ENCODE measurements at regions not wholly inside any gene's neighbourhood (a gene's known extent, or its start where the extent isn't known, plus 50 kb on each side); places are given as distances from the start of the nearest gene placed in this dataset.

- Mint-ChIP-seq H3K27ac (ENCODE audit: unreplicated experiment) (no peak overlapping the region), H3K9me3 (ENCODE audit: unreplicated experiment) (no peaks in the 10 kb centered on the region), H3K36me3 (ENCODE audit: low read depth, unreplicated experiment) (no peaks in the 10 kb centered on the region), H3K27me3 (ENCODE audit: unreplicated experiment) (no peaks in the 10 kb centered on the region), H3K4me3 (ENCODE audit: unreplicated experiment) (no peak overlapping the region), H3K4me1 (ENCODE audit: unreplicated experiment) (no peaks in the 10 kb centered on the region)
- no peak for DNase-seq (ENCODE audit: low spot score)
- TF ChIP-seq, protein P1, sequence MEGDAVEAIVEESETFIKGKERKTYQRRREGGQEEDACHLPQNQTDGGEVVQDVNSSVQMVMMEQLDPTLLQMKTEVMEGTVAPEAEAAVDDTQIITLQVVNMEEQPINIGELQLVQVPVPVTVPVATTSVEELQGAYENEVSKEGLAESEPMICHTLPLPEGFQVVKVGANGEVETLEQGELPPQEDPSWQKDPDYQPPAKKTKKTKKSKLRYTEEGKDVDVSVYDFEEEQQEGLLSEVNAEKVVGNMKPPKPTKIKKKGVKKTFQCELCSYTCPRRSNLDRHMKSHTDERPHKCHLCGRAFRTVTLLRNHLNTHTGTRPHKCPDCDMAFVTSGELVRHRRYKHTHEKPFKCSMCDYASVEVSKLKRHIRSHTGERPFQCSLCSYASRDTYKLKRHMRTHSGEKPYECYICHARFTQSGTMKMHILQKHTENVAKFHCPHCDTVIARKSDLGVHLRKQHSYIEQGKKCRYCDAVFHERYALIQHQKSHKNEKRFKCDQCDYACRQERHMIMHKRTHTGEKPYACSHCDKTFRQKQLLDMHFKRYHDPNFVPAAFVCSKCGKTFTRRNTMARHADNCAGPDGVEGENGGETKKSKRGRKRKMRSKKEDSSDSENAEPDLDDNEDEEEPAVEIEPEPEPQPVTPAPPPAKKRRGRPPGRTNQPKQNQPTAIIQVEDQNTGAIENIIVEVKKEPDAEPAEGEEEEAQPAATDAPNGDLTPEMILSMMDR (IDR thresholded peaks at IDR 0.05; ENCODE audit: unreplicated experiment): no peak
These were observed 178.4 kb downstream of the ATOH1 start for GRCh38 chr4:94006932-94007331.

- H3K36me3 Mint-ChIP-seq (ENCODE audit: low read depth, unreplicated experiment): no peaks in the 10 kb centered on the region
- H3K9me3 Mint-ChIP-seq (ENCODE audit: unreplicated experiment): no peaks in the 10 kb centered on the region
- H3K4me3 Mint-ChIP-seq (ENCODE audit: unreplicated experiment): no peak overlapping the region
- H3K27me3 Mint-ChIP-seq (ENCODE audit: unreplicated experiment): no peaks in the 10 kb centered on the region
- no peak overlapping the region for H3K27ac Mint-ChIP-seq (ENCODE audit: unreplicated experiment)
- DNase-seq (ENCODE audit: low spot score): no peak
- no peaks in the 10 kb centered on the region for H3K4me1 Mint-ChIP-seq (ENCODE audit: unreplicated experiment)
- TF ChIP-seq, protein P1 (IDR thresholded peaks at IDR 0.05; ENCODE audit: unreplicated experiment): no peak
These were observed 182.6 kb downstream of the ATOH1 start for GRCh38 chr4:94011190-94011589.

DNA sequence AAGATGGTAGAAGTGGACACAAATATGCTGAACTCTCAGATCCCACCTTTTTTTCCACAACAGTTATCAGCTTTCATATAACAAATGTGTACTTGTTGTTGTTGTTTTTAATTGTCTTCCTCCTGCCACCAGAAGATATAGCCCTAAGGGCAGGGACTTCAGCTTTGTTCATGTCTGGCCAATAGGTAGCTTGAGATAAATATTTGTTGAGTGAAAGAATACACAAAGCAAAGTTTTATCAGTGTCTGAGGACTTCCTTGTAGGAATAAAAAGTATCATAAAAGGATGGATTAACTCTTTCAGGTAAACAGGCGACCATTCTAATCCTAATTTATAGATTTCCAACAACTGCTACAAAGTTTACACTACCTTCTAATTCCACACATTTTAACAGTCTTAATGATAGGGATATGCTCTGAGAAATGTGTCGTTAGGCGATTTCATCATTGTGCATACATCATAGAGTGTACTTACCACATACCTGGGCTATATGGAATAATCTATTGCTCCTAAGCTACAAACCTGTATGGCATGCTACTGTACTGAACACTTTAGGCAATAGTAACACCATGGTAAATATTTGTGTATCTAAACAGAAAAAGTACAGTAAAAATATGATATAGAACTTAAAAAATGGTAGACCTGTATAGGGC lies 186.1 kb downstream of the ATOH1 start:
- Mint-ChIP-seq H3K36me3 (ENCODE audit: low read depth, unreplicated experiment) (no peaks in the 10 kb centered on the region), H3K27ac (ENCODE audit: unreplicated experiment) (no peak overlapping the region), H3K4me3 (ENCODE audit: unreplicated experiment) (no peak overlapping the region), H3K9me3 (ENCODE audit: unreplicated experiment) (no peaks in the 10 kb centered on the region), H3K27me3 (ENCODE audit: unreplicated experiment) (no peaks in the 10 kb centered on the region), H3K4me1 (ENCODE audit: unreplicated experiment) (no peaks in the 10 kb centered on the region)
- DNase-seq (ENCODE audit: low spot score): no peak
- TF ChIP-seq, protein P1 (IDR thresholded peaks at IDR 0.05; ENCODE audit: unreplicated experiment): no peak

- H3K4me1 Mint-ChIP-seq (ENCODE audit: unreplicated experiment): no peaks in the 10 kb centered on the region
- H3K9me3 Mint-ChIP-seq (ENCODE audit: unreplicated experiment): no peaks in the 10 kb centered on the region
- H3K4me3 Mint-ChIP-seq (ENCODE audit: unreplicated experiment): no peak overlapping the region
- H3K27ac Mint-ChIP-seq (ENCODE audit: unreplicated experiment): no peak overlapping the region
- TF ChIP-seq, protein P1 (IDR thresholded peaks at IDR 0.05; ENCODE audit: unreplicated experiment): no peak
- no peaks in the 10 kb centered on the region for H3K36me3 Mint-ChIP-seq (ENCODE audit: low read depth, unreplicated experiment)
- no peak for DNase-seq (ENCODE audit: low spot score)
- no peaks in the 10 kb centered on the region for H3K27me3 Mint-ChIP-seq (ENCODE audit: unreplicated experiment)
These were observed 187.4 kb downstream of the ATOH1 start for GRCh38 chr4:94015956-94016355.

- peaks cover 12% of the 10 kb centered on the region for H3K4me1 Mint-ChIP-seq (ENCODE audit: unreplicated experiment)
- H3K27me3 Mint-ChIP-seq (ENCODE audit: unreplicated experiment): no peaks in the 10 kb centered on the region
- H3K36me3 Mint-ChIP-seq (ENCODE audit: low read depth, unreplicated experiment): no peaks in the 10 kb centered on the region
- TF ChIP-seq, protein P1 (IDR thresholded peaks at IDR 0.05; ENCODE audit: unreplicated experiment): no peak
- DNase-seq (ENCODE audit: low spot score): no peak
- H3K27ac Mint-ChIP-seq (ENCODE audit: unreplicated experiment): no peak overlapping the region
- no peak overlapping the region for H3K4me3 Mint-ChIP-seq (ENCODE audit: unreplicated experiment)
- H3K9me3 Mint-ChIP-seq (ENCODE audit: unreplicated experiment): no peaks in the 10 kb centered on the region
These were observed 174.9 kb upstream of the SMARCAD1 start for GRCh38 chr4:94032754-94033153.
